SK-N-SH (cell line): ENCODE measurements at regions not wholly inside any gene's neighbourhood (a gene's known extent, or its start where the extent isn't known, plus 50 kb on each side); places are given as distances from the start of the nearest gene placed in this dataset.

ENCODE experiments used
- CTCF ChIA-PET: fragments of 300-600, 350-600 bp; formaldehyde crosslinking; extraction: SDS; loops from one replicate; lab custom pipeline; 2021; lab: Yijun Ruan, JAX
- POLR2A ChIA-PET: fragments of 350-600 bp; sonication (Branson Sonifier 250); formaldehyde crosslinking; extraction: SDS; loops from one replicate; lab custom pipeline; 2020; ENCODE audit warnings: antibody characterized with exemption, inconsistent platforms; lab: Yijun Ruan, JAX
- DNase-seq: peaks from one replicate; pipeline ENCODE4 v3.0.0; 2012
- H2AFZ ChIP-seq: fragments of 200-600 bp; sonication (generic); 2 replicates; pipeline ENCODE4 v1.8.1; 2016; ENCODE audit warnings: antibody characterized with exemption, mild to moderate bottlenecking, low read depth
- H3F3A ChIP-seq: fragments of 200-600 bp; sonication (generic); replicated peaks from 2 replicates; pipeline ENCODE3; 2016; ENCODE audit warnings: antibody characterized with exemption, mild to moderate bottlenecking; ENCODE audit not compliant: insufficient read depth
- H3K27ac ChIP-seq, 2 experiments: fragments of 200-500 bp in 1 of 2; fragments of 200-600 bp in 1 of 2; sonication (Bioruptor generic) in 1 of 2; sonication (generic), shearing (Covaris generic) in 1 of 2; 2 replicates each; pipeline versions ENCODE4 v1.5.1 to v1.6.1; 2014 to 2016; ENCODE audit warnings: low read depth in 2 of 2, inconsistent platforms in 1 of 2, low read length in 1 of 2, mild to moderate bottlenecking in 1 of 2, mixed read lengths in 1 of 2
- H3K27me3 ChIP-seq: fragments of 200-600 bp; sonication (generic), shearing (Covaris generic); 2 replicates; pipeline ENCODE4 v1.6.1; 2016; ENCODE audit warnings: mixed run types; ENCODE audit not compliant: insufficient read depth
- H3K36me3 ChIP-seq, 2 experiments: fragments of 200-500 bp in 1 of 2; fragments of 200-600 bp in 1 of 2; sonication (Bioruptor generic) in 1 of 2; sonication (generic) in 1 of 2; replicated peaks in 1 of 2; 2 replicates each; pipeline versions ENCODE3 to v1.5.1; 2014 to 2016; ENCODE audit warnings: low read length in 1 of 2, mild to moderate bottlenecking in 1 of 2; ENCODE audit not compliant: insufficient read depth in 2 of 2, control insufficient read depth in 1 of 2
- H3K4me1 ChIP-seq, 2 experiments: fragments of 200-500 bp in 1 of 2; fragments of 200-600 bp in 1 of 2; sonication (Bioruptor generic) in 1 of 2; sonication (generic), shearing (Covaris generic) in 1 of 2; 2 replicates each; pipeline versions ENCODE4 v1.5.1 to v1.6.1; 2014 to 2016; ENCODE audit warnings: low read depth in 1 of 2, low read length in 1 of 2, mixed run types in 1 of 2; ENCODE audit not compliant: insufficient read depth in 2 of 2, control insufficient read depth in 1 of 2
- H3K4me2 ChIP-seq: fragments of 200-600 bp; sonication (generic), shearing (Covaris generic); 2 replicates; pipeline ENCODE4 v1.6.1; 2017; ENCODE audit warnings: mixed run types
- H3K4me3 ChIP-seq, 2 experiments: fragments of 200-500 bp in 1 of 2; fragments of 200-600 bp in 1 of 2; sonication (Bioruptor generic) in 1 of 2; sonication (generic), shearing (Covaris generic) in 1 of 2; 2 replicates each; pipeline versions ENCODE4 v1.5.1 to v1.8.1; 2014 to 2016; ENCODE audit warnings: low read depth in 2 of 2, inconsistent platforms in 1 of 2, low read length in 1 of 2, mild to moderate bottlenecking in 1 of 2, mixed read lengths in 1 of 2, moderate library complexity in 1 of 2
- H3K79me2 ChIP-seq: fragments of 200-600 bp; sonication (generic); 2 replicates; pipeline ENCODE4 v1.8.1; 2017; ENCODE audit warnings: mild to moderate bottlenecking; ENCODE audit not compliant: insufficient read depth
- H3K9ac ChIP-seq: fragments of 200-600 bp; sonication (generic); 2 replicates; pipeline ENCODE4 v1.6.1; 2017; ENCODE audit warnings: mixed run types
- H3K9me2 ChIP-seq: fragments of 200-600 bp; sonication (generic); 2 replicates; pipeline ENCODE4 v1.6.1; 2017; ENCODE audit warnings: mixed run types
- H3K9me3 ChIP-seq: fragments of 200-600 bp; sonication (generic); 2 replicates; pipeline ENCODE4 v1.6.1; 2017; ENCODE audit warnings: mixed run types, mild to moderate bottlenecking, moderate library complexity
- H4K20me1 ChIP-seq: fragments of 200-600 bp; sonication (generic); 2 replicates; pipeline ENCODE4 v1.6.1; 2017; ENCODE audit warnings: mild to moderate bottlenecking, mixed run types; ENCODE audit not compliant: insufficient read depth
- CHD2 ChIP-seq: fragments of 150-350 bp; IDR thresholded peaks from 2 replicates; pipeline ENCODE4 v1.6.1; 2018; ENCODE audit warnings: low read length; ENCODE audit not compliant: partially characterized antibody
- EP300 ChIP-seq, 2 experiments: IDR thresholded peaks; 2 replicates each; pipeline versions ENCODE4 v1.4.0 to v1.6.1; 2012; ENCODE audit warnings: borderline replicate concordance in 1 of 2, low read depth in 1 of 2, low read length in 1 of 2
- EZH2phosphoT487 ChIP-seq: fragments of 200-600 bp; sonication (generic); IDR thresholded peaks from 2 replicates; pipeline ENCODE4 v1.6.1; 2017; ENCODE audit warnings: low read depth, mixed run types, mild to moderate bottlenecking, antibody characterized with exemption, moderate library complexity, borderline replicate concordance
- FOXJ3 ChIP-seq: sonication (generic); formaldehyde crosslinking; IDR thresholded peaks from 2 replicates; pipeline ENCODE4 v1.5.1; 2020; ENCODE audit warnings: mild to moderate bottlenecking, missing genetic modification reagents
- FOXM1 ChIP-seq: IDR thresholded peaks from 2 replicates; pipeline ENCODE4 v1.4.0; 2012; ENCODE audit warnings: low read depth, mild to moderate bottlenecking
- GATA2 ChIP-seq: sonication (generic); formaldehyde crosslinking; IDR thresholded peaks from 2 replicates; pipeline ENCODE4 v1.5.0; 2020; ENCODE audit warnings: mild to moderate bottlenecking, missing genetic modification reagents
- IRF3 ChIP-seq: fragments of 150-350 bp; IDR thresholded peaks from 2 replicates; pipeline ENCODE4 v1.6.1; 2016; ENCODE audit warnings: mild to moderate bottlenecking, low read depth, low read length
- JUND ChIP-seq: IDR thresholded peaks from 2 replicates; pipeline ENCODE4 v1.4.0; 2012
- MEF2A ChIP-seq: IDR thresholded peaks from 2 replicates; pipeline ENCODE4 v1.4.0; 2012; ENCODE audit warnings: low read depth, borderline replicate concordance
- MXI1 ChIP-seq: IDR thresholded peaks from 2 replicates; pipeline ENCODE4 v1.6.1; 2012; ENCODE audit warnings: mild to moderate bottlenecking, low read depth, low read length, improper control_type of control experiment
- PBX3 ChIP-seq: IDR thresholded peaks from 2 replicates; pipeline ENCODE4; 2012
- RCOR1 ChIP-seq: fragments of 150-350 bp; IDR thresholded peaks from 2 replicates; pipeline ENCODE4 v1.6.1; 2017; ENCODE audit warnings: antibody characterized with exemption, low read length
- RFX5 ChIP-seq: IDR thresholded peaks from 2 replicates; pipeline ENCODE4 v1.6.1; 2012; ENCODE audit warnings: mild to moderate bottlenecking, improper control_type of control experiment, low read length
- RXRA ChIP-seq: IDR thresholded peaks from 2 replicates; pipeline ENCODE4 v1.4.0; 2012; ENCODE audit warnings: low read depth, mild to moderate bottlenecking, borderline replicate concordance
- WGBS: methylation state at CpG from one replicate; pipeline ENCODE4 v1.1.6; 2017; ENCODE audit warnings: low lambda C conversion rate; 5-methylcytosine and 5-hydroxymethylcytosine counted together
- TF ChIP-seq, protein P1 (sequence below): IDR thresholded peaks from 2 replicates; pipeline ENCODE4 v1.4.0; 2012; ENCODE audit warnings: low read depth, borderline replicate concordance

DNA sequence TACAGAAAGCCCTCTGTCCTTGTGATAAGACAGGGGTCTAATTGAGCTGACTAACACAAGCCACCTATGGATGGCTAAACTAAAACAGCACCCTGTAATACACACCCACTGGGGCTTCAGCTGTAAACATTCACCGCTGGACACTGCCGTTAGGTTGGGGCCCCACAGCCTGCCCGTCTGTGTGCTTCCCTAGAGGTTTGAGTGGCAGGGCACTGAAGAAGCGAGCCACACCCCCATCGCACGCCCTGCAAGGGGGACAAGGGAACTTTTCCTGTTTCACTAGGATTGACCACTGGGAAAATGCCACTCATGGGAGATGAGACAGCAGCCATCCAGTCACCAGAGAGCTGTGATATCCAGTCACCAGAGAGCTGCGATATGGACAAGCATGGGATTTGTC lies 335.7 kb upstream of the CFAP20DC start:
- Histone ChIP-seq H3K4me1 (no peaks in the 10 kb centered on the region), H3F3A (no peaks in the 10 kb centered on the region), H3K27ac (no peak overlapping the region), H3K4me2 (no peak overlapping the region), H3K79me2 (no peaks in the 10 kb centered on the region), H3K9me2 (no peaks in the 10 kb centered on the region), H2AFZ (no peak overlapping the region), H3K4me3 (no peak overlapping the region), H3K9me3 (no peaks in the 10 kb centered on the region), H3K27me3 (no peaks in the 10 kb centered on the region), H4K20me1 (no peaks in the 10 kb centered on the region), H3K9ac (no peak overlapping the region), H3K36me3 (no peaks in the 10 kb centered on the region)
- 72% methylated on average over 7 of the region's 7 CpGs for WGBS
- POLR2A ChIA-PET = no interaction called here
- no peak for DNase-seq
- CTCF ChIA-PET = no interaction called here
- TF ChIP-seq PBX3 (no peak), RFX5 (no peak), EP300 (IDR thresholded peaks at IDR 0.05; ENCODE audit: borderline replicate concordance in 1 of 2, low read depth in 1 of 2, low read length in 1 of 2) (no peak), IRF3 (no peak)
- TF ChIP-seq, protein P1, sequence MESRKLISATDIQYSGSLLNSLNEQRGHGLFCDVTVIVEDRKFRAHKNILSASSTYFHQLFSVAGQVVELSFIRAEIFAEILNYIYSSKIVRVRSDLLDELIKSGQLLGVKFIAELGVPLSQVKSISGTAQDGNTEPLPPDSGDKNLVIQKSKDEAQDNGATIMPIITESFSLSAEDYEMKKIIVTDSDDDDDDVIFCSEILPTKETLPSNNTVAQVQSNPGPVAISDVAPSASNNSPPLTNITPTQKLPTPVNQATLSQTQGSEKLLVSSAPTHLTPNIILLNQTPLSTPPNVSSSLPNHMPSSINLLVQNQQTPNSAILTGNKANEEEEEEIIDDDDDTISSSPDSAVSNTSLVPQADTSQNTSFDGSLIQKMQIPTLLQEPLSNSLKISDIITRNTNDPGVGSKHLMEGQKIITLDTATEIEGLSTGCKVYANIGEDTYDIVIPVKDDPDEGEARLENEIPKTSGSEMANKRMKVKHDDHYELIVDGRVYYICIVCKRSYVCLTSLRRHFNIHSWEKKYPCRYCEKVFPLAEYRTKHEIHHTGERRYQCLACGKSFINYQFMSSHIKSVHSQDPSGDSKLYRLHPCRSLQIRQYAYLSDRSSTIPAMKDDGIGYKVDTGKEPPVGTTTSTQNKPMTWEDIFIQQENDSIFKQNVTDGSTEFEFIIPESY = no peak

- ChIA-PET POLR2A (no interaction called here), CTCF (interaction anchor here (1.7 kb wide), 1 partner anchor 16 kb away, joined by 4 read pairs; no protein-coding TSS in a partner anchor)
- Histone ChIP-seq H3F3A (no peaks in the 10 kb centered on the region), H3K9ac (no peak overlapping the region), H3K4me2 (no peak overlapping the region), H3K36me3 (no peaks in the 10 kb centered on the region), H2AFZ (no peak overlapping the region), H3K4me3 (no peak overlapping the region), H3K9me3 (no peaks in the 10 kb centered on the region), H3K27ac (no peak overlapping the region), H4K20me1 (no peaks in the 10 kb centered on the region), H3K4me1 (no peaks in the 10 kb centered on the region), H3K9me2 (no peaks in the 10 kb centered on the region), H3K79me2 (no peaks in the 10 kb centered on the region), H3K27me3 (no peaks in the 10 kb centered on the region)
- no peak for DNase-seq
- TF ChIP-seq FOXJ3 (no peak), PBX3 (no peak), RXRA (no peak), CHD2 (no peak), RCOR1 (no peak), FOXM1 (no peak), EZH2phosphoT487 (no peak), GATA2 (no peak), MXI1 (no peak), MEF2A (no peak), JUND (no peak)
- TF ChIP-seq, protein P1 = no peak
- WGBS = 64% methylated on average over 2 of the region's 2 CpGs
These were observed 331.5 kb upstream of the CFAP20DC start for GRCh38 chr3:59381282-59381681.
